GM21723 (cell line): ENCODE measurements at regions not wholly inside any gene's neighbourhood (a gene's known extent, or its start where the extent isn't known, plus 50 kb on each side); places are given as distances from the start of the nearest gene placed in this dataset.

ENCODE experiments used
- ATAC-seq: cut with Tn5 transposase; IDR thresholded peaks from one replicate; pipeline ENCODE4 v1.9.1; 2021; ENCODE audit warnings: mild to moderate bottlenecking, moderate library complexity; ENCODE audit not compliant: unreplicated experiment

- no peak for ATAC-seq
These were observed 63.7 kb upstream of the SESN3 start for GRCh38 chr11:95294701-95295100.

GRCh38 chr11:95293116-95293515 is 62.1 kb upstream of the SESN3 start:
- no peak for ATAC-seq

- no peak for ATAC-seq
These were observed 60.9 kb upstream of the SESN3 start for GRCh38 chr11:95291946-95292345.

- ATAC-seq = no peak
These were observed 58.5 kb upstream of the SESN3 start for GRCh38 chr11:95289378-95290101.

GRCh38 chr11:95284057-95285052 is 53.4 kb upstream of the SESN3 start:
- no peak for ATAC-seq

- no peak for ATAC-seq
These were observed 52.6 kb upstream of the SESN3 start for GRCh38 chr11:95283650-95284049.

GRCh38 chr11:95283146-95283545 is 52.1 kb upstream of the SESN3 start:
- ATAC-seq = no peak

GRCh38 chr11:95282291-95282751 is 51.3 kb upstream of the SESN3 start:
- ATAC-seq = no peak
